GM19468 (cell line): ENCODE measurements at regions not wholly inside any gene's neighbourhood (a gene's known extent, or its start where the extent isn't known, plus 50 kb on each side); places are given as distances from the start of the nearest gene placed in this dataset.
"Not testable (repeated sequence)": the region's sequence is repeated elsewhere in the genome, so short reads cannot be mapped to it uniquely, and the experiment has no call there.

Source experiments
- ATAC-seq: cut with Tn5 transposase; IDR thresholded peaks from one replicate; pipeline ENCODE4 v1.9.1; 2021; ENCODE audit warnings: mild to moderate bottlenecking, moderate library complexity, moderate number of reproducible peaks; ENCODE audit not compliant: unreplicated experiment; ENCODE audit errors: extremely low read depth

DNA sequence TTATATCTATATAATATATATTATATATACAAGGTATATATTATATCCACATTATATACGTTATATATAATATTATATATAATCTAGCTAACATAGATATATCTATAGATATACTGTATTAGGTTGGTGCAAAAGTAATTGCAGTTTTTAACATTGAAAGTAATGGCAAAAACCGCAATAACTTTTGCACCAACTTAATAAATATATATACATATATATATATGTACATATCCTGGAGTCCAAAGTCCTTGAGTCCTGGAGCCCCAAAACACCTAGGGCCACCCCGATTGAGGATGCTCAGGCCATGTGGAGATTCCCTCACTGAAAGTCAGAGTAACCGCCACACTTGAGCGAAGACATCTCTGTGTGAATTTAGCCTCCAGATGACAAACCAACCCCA, 408.2 kb upstream of the AUTS2 start:
- ATAC-seq = no peak

DNA sequence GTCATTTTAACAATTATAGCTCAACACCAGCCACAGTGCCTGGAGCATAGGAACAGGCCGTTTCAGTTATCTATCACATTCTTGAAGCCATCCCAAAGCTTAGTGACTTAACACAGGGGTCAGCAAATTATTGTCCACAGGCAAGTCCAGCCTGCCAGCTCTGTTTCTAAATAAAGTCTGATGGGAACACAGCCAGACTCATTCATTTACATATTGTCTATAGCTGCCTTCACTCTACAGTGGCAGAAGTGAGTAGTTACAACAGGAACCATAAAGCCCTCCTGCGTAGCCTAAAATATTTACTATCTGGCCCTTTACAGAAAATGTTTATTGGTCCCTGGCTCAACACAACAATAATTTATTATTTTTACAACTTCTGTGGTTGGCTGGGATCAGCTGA, 407.5 kb upstream of the AUTS2 start:
- no peak for ATAC-seq

DNA sequence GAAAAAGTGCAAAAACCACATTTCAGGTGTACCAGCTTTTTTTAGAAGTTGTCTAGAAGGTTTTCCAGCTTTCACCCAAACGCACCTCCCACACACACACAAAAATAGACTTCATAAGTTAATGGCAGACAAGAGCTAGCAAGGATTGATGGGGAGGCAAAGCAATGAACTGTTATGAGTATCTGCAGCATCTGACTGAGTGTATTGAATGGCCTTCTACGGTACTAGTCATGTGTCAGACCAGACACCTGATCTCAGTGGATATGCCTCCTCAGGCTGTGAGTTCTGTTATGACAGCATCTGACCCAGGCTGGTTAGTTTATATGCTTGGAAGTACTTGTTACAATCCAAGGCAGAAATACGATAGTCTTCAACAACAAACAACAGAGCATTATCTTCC, 406.1 kb upstream of the AUTS2 start:
- no peak for ATAC-seq

DNA sequence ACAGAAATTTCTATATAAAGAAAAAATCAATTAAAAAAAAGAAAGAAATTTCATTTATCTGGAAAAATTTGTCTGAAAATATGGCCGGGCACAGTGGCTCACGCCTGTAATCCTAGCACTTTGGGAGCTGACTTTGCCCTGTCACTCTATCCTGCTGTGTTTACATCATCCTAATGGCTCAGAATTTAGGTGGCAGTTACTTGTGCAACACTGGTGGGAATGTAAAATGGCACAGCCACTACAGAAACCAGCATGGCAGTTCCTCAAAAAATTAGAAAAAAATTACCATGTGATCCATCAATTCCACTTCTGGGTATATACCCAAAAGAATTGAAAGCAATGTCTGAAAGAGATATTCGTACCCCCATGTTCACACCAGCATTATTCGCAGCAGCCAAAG, 405.2 kb upstream of the AUTS2 start:
- ATAC-seq = no peak

DNA sequence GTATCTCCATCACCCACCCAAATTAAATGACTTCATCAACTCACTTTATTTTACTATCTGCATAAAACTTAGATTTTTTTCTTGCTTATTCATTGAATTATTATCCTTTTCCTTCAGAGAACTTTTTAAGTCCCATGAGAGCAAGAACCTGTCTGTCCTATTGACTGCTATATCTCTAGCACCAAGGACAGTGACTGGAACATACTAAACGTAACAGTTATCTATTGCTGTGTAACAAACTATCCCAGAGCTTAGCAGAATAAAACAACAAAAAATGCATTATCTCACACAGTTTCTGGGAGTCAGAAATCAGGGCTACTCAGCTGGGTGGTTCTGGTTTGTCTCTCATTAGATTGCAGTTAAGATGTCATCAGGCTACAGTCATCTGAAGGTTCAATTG, 401.7 kb upstream of the AUTS2 start:
- no peak for ATAC-seq

DNA sequence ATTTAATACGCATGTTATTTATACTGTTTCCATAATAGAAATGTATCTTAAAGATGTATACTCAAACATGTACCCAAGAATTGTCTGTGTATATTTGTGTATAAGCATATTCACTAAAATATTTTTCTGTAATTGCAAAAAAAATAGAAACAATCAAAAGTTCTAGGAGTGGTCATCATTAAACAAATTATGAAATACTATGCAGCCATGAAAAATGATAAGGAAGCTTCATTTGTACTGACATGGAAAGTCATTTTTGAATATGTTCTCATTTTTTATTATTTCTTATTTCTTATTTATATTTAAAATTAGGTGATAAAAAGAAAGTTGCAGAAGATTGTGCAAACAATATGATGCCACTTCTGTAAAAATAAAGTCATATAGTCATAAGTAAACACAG, 400.0 kb upstream of the AUTS2 start:
- ATAC-seq = no peak

DNA sequence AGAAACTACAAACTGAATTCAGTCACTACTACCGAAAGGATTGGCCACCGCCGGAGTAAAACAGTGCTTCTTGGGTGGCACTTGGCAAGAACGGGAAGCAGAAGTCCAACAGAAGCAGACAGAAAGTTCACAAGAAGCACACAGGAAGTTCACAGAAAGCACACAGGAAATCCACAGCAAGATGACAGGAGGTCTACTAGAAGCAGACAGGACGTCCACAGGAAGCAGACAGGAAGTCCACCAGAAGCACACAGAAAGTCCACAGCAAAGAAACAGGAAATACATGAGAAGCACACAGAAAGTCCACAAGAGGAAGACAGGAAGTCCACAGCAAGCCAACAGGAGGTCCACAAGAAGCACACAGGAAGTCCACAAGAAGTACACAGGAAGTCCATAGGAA, 399.2 kb upstream of the AUTS2 start:
- ATAC-seq = no peak

DNA sequence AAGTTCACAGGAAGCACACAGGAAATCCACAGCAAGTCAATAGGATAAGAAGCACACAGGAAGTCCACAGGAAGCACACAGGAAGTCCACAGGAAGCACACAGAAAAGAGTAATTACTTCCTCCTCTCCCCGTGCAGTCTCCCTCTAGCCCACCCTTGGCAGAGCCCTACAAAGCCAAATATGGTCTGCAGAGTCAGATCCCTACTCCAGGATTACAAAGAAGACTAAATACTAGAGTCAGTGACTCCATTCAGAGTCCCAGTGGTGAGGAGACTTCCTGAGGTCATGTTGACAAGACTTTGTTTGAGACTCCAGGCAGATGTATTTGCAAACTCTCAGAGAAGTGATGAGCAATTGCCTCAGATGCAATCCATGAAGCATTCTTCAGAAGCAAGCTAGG, 398.6 kb upstream of the AUTS2 start:
- no peak for ATAC-seq

DNA sequence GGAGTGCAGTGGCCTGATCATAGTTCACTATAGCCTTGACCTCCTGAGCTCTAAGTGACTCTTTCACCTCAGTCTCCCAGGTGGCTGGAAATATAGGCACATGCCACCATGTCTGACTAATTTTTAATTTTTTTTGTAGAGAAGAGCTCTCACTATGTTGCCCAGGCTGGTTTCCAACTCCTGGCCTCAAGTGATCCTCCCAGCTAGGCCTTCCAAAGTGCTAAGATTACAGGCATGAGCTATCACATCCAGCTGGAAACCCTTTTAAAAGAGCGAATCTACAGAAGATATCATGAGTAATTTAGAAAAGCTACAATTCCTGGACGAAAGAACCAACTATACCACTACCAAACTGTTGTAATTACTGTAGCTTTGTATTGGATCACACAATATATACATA, 394.4 kb upstream of the AUTS2 start:
- no peak for ATAC-seq

DNA sequence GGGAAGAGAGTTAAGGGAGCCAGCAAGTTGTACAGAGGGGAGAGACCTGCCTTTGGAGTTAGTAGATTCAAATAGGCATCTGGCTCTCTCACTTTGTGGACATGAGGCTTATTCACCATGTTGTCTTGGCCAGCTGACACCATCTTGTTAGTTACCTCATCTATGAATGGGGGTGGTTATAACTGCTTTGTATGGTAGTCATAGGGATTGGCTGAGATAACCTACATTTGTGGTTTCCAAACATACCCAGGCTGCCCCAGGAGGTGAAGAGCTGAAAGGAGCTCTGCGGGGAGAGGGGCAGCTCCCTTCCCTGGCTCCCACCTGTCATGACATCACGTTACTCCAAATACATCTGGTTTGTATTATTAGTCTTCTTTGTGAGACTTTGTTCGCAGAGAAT, 393.3 kb upstream of the AUTS2 start:
- no peak for ATAC-seq

DNA sequence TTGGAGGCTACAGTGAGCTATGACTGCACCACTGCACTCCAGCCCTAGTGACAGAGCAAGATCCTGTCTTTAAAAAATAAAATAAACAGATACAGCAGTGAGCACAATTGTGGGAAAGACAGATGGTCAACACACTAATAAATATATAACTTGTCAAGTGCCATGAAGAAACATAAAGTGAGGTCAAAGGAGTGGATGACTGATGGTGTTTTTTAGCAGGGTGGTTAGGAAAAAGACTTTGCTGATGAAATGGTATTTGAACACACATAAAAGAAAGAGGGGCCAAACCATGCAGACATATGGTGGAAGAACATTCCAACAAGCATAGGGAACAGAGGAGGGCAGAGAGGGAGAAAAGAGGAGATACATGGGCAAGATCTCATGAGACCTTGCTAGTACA, 392.7 kb upstream of the AUTS2 start:
- no peak for ATAC-seq

DNA sequence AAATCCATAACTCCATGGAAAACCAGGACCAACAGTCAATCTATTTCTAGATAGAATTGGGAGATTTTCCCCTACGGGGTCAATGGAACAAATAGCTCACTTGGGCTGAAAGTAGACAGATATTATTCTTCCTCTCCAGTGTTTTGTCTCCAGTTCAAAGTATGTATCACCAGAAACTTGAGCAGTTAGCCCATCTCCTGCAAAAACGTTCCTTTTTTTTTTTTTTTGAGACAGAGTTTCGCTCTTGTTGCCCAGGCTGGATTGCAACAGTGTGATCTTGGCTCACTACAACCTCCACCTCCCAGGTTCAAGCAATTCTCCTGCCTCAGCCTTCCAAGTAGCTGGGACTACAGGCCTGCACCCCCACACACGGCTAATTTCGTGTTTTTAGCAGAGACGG, 390.0 kb upstream of the AUTS2 start:
- no peak for ATAC-seq

DNA sequence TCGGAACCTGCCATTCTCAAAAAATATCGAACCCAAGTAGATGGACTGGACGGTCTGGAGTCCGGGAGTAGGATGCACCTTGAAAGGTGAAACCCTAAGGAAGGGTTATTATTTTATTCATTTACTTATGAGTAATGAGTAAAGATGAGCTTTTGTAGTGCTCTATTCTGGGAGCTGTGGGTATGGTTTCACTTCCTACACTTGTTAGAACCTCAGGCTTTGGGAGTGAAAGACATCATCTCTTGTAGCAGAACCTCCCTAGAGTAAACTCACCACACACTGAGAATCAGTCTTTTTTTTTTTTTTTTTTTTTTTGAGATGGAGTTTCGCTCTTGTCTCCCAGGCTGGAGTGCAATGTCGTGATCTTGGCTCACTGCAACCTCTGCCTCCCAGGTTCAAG, 389.4 kb upstream of the AUTS2 start:
- no peak for ATAC-seq

DNA sequence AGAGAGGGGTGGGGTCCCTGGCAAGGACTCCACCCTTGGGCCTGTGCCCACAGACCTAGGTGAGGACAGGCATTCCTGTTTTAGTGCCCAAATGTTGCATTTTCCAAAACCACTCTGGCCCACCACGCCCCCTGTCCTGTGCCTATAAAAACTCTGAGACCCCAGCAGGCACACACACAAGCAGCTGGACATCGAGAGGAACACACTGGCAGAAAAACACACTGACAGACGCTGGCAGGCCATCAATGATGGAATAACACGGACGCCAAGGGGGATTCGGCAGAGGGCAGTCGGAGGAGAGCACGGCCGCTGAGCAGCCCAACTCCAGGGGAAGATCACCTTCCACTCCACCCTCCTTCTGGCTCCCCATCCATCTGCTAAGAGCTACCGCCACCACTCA, 386.9 kb upstream of the AUTS2 start:
- no peak for ATAC-seq

DNA sequence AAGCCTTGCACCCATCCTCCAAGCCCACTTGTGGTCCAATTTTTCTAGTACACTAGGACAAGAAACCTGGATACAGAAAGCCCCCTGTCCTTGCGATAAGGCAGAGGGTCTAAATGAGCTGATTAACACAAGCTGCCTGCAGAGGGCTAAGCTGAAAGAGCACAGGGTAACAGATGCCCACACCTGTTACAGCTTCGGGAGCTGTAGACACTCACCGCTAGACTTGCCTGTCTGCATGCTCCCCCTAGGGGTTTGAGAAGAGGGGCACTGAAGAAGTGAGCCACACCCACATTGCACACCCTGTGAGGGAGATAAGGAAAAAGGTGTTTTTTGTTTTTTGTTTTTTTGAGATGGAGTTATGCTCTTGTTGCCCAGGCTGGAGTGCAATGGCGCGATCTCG, 386.5 kb upstream of the AUTS2 start:
- no peak for ATAC-seq

DNA sequence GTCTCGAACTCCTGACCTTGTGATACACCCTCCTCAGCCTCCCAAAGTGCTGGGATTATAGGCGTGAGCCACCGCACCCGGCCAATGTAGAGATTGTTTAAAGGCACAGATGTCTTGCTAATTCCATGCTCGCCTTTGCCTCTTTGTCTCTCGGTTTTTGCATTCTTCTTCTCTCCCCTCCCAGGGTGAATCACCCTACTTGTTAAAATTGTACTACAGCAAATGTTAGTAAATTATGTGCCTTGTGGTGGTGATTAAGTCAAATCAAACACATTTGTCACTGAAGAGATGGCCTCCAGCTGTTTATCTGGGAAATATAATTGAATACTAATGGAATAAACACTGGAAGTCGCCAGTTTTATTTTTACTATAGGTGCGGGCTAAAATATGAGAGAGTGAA, 384.4 kb upstream of the AUTS2 start:
- no peak for ATAC-seq

DNA sequence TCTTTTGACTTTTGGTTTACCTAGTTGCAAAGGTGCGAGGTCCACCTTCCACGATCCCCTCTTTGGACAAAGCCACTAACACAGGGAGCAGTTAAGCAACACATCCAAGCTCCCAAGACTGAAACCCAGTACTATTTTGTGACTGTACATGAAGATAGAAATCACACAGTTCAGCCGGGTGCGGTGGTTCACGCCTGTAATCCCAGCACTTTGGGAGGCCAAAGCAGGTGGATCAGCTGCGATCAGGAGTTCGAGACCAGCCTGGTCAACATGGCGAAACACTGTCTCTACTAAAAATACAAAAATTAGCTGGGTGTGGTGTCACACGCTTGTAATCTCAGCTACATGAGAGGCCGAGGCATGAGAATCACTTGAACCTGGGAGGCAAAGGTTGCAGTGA, 382.8 kb upstream of the AUTS2 start:
- ATAC-seq = not testable (repeated sequence)

DNA sequence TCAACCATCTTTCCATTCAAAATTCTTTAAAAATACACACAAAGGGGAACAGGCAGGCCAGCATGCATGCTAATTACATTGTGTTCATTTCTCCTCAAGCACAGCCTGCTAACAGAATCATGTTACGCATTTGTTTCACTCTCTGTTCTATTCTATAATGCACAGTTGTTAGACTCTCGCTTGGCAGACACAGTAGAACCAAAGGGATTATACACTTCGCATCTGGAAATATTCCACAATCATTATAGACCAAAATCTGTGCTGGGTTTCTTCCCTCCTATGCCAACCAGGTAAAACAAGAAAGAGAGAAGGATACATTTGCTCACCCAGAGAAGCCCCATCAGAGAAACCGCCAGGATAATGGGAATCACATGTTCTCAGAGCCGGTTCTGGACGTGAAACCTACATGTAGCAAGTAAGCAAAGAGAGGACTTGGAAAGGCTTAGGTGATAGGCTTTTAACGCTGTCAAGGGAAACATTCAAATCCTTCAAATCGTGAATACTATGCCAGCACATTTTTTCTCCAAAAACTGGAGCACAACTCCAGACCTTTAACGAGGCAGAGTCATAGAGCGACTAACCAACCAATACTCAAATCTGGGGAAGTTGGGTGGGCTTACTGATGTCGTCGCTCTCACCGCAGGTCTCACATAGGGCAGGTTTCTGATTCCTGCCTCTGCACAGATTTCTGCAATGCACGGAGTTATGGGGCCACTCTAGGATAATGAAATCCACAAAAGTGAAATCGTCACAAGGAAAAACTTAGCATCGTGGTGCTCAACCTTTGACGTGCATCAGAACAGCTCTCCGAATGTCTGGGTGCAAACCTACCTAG, 380.5 kb upstream of the AUTS2 start:
- ATAC-seq = no peak

DNA sequence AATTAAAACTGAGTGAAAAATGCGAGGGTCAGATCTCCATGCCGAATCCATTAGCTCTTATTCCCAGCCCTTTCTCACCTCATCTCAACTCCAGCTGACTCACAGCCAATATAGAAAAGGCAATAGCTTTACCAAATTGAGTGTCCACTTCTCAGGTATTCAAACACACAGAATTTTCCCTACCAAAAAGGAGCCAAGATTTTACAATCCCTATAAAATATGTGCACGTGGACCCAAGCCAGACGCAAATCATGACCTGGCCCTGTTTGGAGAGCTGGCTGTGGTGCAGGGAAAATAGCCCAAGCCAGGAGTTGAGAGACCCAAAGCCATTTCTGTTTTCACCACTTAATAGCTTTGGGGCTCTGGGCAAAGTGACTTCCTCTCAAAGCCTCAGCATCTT, 379.7 kb upstream of the AUTS2 start:
- no peak for ATAC-seq

DNA sequence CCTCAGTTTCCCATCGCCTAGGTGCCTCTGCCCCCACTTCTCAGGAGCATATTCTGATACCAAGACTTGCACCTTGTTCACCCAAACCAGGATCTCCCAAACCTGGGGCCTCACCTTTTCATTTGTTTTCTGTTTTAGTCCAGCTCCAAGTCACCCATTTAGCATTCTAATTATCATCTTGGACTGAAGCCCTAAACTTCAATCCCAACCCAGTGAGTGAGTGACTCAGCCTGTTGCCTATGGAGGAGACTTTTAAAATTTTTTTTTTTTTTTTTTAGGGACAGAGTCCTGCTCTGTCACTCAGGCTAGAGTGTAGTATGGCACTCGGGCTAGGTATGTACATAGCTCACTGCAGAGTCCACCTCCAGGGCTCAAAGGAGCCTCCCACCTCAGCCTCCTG, 378.9 kb upstream of the AUTS2 start:
- no peak for ATAC-seq

DNA sequence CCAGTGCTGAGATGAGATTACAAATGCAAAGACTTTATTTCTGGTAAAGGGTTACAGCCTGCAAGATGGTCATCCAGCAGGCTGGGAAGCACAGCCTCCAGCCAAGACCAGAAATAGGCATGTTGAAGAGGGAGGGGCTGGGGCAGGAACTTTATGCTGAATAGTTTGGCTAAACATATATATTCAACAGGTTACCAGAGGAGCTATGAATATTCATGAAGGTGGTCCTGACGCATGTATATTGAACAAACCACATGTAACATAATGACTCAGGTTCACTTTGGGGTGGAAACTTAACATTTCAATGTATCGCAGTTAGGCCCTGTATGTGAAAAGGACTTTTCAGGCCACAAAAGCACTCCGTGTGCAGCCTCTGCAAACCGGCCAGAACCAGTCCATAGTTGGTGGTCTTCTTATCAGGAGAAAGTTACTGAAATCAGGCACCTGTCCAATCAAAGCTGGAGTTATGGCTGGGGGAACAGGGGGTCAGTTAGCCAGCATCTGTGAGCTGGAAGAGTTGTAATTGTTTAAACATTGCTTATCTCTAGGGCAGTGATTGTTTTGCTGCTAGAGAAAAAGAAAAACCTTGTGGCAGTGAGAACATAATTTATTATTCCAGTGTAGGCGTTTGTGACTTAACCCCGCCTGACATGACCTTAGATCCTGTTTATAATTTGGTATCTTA, 372.9 kb upstream of the AUTS2 start:
- ATAC-seq = no peak

DNA sequence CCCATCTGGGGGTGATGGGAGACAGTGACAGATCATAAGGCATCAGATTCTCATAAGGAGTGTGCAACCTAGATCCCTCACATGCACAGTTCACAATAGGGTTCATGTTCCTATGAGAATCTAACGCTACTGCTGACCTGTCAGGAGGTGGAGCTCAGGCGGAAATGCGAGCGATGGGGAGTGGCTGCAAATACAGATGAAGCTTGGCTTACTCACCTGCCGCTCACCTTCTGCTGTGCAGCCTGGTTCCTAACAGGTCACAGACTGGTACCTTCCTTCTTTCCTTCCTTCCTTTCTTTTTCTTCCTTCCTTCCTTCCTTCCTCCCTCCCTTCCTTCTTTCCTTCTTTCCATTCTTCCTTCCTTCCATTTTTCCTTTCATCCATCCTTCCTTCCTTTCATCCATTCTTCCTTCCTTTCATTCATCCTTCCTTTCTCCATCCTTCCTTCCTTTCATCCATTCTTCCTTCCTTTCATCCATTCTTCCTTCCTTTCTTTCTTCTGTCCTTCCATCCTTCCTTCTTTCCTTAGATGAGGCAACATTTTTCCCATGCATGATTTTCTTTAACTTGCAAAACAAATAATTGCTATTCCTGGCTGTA, 370.0 kb upstream of the AUTS2 start:
- ATAC-seq = no peak
